ENCODE measurements at regions not wholly inside any gene's neighbourhood (a gene's known extent, or its start where the extent isn't known, plus 50 kb on each side); places are given as distances from the start of the nearest gene placed in this dataset.
"Not testable (repeated sequence)": the region's sequence is repeated elsewhere in the genome, so short reads cannot be mapped to it uniquely, and the experiment has no call there.

- not testable (repeated sequence) for DNase-seq (ENCODE audit: low read depth)
Measured at GRCh38 chr17:43345515-43345914, 53.3 kb upstream of the ARL4D start.

DNA sequence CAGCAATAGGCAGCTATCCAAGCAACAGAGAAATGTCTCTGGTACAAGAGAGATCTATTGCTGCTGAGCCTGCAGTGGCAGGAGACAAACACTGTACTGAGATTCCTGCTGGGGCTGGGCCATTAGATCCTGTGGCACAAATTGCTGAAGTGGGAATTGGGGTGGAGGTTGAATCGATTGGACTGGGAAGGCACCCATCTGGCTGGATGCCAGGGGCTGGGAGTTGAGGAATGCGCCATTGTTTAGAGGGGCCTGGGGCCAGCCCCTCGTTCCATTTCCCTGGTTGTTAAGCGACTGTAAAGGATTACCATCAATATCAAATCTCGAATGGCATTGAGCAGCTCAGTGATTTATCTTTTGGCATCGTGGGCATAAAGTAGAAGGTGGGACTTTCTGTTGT lies 54.1 kb upstream of the ARL4D start:
- no peak for DNase-seq (ENCODE audit: low read depth)

DNA sequence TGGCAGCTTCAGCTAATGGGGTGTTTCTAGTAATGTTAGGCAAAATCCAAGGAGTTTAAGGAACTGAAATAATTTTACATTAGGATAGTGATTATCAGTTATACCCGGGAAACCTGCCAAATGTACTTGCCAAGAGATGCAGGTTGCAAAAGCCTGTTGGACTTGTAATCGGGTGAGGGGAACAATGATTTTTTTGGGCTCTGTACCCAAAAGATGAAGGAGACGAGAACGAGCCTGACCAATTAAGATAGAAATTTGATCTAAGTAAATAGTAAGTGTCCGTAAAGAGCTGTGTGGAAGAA lies 56.3 kb upstream of the ARL4D start:
- no peak for DNase-seq (ENCODE audit: low read depth)

DNA sequence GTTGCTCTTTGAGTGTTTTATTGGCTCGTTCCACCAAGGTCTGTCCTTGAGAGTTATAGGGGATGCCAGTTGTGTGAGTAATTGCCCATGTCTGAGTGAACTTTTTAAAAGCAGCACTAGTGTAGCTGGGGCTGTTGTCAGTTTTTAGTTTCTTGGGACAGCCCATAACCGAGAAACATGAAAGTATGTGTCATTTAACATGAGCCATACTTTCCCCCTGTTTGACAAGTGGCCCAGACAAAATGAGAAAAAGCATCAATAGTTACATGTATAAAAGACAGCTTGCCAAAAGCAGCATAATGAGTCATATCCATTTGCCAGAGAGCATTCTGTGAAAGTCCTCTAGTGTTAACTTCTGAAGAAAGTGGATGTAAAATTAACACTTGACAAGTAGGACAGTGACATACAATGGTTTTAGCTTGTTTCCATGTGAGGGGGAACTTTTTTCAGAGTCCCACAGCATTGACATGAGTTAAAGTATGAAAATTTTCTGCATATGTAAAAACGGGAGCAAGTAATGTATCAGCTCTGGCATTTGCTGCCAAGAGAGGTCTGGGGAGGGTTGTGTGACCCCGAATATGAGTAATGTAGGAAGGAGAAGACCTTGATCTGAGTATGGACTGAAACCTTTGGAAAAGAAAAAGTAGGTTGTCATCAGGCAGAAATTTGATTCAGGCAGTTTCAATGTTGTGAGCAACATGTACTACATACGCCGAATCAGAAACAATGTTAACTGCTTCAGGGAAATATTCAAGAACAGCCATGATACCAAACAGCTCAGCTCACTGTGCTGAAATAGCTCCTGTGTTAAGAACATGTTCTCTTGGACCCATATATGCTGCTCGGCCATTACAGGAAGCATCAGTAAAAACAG lies 56.8 kb upstream of the ARL4D start:
- no peak for DNase-seq (ENCODE audit: low read depth)

GRCh38 chr17:43338886-43339516 lies 59.8 kb upstream of the ARL4D start:
- peak; percentile 34 for DNase-seq (ENCODE audit: low read depth)

DNA sequence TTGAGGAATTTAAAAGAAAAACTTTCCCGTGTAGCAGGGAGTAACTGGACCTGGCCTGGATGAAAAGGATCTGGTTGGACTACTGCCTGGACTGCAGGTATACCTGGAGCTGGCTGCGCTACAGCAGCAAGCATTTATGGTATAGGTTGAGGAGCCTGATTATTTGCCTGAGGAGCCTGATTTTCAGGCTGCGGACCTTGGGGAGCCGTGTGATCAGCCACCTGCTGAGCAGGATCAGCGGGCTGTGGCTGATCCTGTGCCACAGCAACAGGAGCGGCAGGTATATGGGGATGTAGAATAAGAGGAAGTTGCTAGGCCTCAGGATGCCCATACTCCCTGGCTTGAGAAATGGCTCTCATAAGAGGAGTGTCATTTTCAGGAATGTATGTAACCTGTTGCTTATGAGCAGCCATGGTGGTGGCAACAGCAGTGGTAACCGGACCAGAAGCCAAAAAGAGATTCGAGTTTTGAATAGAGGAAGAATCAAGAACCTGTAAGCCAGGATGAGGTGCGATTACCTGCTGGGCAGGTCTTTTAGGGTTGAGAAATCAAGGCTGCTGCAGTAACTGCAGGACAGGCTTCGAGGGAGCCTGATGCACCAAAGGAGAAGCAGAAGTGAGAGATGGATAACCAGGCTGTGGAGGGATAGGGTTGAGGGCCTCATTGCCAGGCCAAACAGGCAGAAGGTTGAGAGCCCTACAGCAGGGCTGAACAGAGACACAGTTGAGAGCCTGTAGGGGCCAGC lies 60.9 kb upstream of the ARL4D start:
- no peak for DNase-seq (ENCODE audit: low read depth)

DNA sequence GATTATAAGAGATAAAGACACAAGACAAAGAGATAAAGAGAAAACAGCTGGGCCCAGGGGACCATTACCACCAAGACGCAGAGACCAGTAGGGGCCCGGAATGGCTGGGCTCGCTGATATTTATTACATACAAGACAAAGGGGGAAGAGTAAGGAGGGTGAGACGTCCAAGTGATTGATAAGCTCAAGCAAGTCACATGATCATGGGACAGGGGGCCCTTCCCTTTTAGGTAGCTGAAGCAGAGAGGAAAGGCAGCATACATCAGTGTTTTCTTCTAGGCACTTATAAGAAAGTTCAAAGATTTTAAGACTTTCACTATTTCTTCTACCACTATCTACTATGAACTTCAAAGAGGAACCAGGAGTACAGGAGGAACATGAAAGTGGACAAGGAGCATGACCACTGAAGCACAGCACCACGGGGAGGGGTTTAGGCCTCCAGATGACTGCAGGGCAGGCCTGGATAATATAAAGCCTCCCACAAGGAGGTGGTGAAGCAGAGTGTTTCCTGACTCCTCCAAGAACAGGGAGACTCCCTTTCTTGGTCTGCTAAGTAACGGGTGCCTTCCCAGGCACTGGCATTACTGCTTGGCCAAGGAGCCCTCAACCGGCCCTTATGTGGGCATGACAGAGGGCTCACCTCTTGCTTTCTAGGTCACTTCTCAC lies 63.9 kb upstream of the ARL4D start:
- DNase-seq (ENCODE audit: low read depth) = no peak

DNA sequence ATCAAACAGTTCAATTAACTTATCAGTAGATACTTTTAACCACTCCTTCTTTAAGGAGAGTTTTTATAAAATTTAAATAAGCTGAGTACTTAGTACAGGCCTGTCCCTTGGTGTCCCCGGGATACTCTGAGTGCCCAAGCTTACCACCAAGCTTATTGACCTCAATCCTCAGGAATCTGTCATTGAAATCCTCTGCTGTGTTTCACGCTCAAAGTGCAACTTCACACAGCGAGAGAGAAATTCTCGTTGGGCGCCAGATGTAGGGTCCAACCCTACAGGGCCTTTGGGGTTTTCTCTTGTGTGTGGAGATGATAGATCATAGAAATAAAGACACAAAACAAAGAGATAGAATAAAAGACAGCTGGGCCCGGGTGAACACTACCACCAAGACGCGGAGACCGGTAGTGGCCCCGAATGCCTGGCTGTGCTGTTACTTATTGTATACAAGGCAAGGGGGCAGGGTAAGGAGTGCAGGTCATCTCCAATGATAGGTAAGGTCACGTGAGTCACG lies 65.3 kb upstream of the ARL4D start:
- no peak for DNase-seq (ENCODE audit: low read depth)

DNA sequence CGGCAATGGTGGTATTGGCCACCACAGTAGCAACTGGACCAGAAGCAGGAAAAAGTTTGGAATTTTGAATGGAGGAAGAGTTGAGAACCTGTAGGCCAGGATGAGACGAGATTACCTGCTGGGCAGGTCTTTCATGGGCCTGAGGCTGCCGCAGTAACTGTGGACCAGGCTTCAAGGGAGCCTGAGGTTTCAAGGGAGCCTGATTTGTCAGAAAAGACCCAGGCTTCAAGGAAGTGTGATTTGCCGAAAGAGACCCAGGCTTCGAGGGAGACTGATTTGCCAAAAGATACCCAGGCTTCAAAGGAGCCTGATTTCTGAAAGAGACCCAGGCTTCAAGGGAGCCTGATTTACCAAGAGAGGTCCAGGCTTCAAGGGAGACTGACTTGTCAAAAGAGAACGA lies 66.6 kb upstream of the ARL4D start:
- DNase-seq (ENCODE audit: low read depth) = no peak

- DNase-seq (ENCODE audit: low read depth) = no peak
Measured at GRCh38 chr17:43330876-43331639, 67.7 kb upstream of the ARL4D start.

GRCh38 chr17:43329183-43329582 lies 69.6 kb upstream of the ARL4D start:
- DNase-seq (ENCODE audit: low read depth) = no peak

DNA sequence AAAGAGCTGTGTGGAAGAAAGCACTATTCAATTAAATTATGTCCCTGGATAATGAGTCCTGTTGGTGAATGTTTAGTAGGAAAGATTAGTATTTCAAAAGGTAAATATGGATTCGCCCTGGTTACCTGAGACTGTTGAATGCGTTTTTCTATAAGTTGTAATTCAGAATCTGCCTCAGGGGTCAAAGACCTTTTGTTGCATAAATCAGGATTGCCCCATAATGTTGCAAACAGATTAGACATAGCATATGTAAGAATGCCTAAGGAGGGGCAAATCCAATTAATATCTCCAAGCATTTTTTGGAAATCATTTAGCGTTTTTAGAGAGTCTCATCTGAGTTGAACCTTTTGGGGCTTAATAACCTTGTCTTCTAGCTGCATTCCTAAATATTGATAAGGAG lies 70.1 kb upstream of the ARL4D start:
- DNase-seq (ENCODE audit: low read depth) = no peak

- DNase-seq (ENCODE audit: low read depth) = no peak
Measured at GRCh38 chr17:43327834-43328420, 70.9 kb upstream of the ARL4D start.

- DNase-seq (ENCODE audit: low read depth) = no peak
Measured at GRCh38 chr17:43327421-43327820, 71.4 kb upstream of the ARL4D start.

- no peak for DNase-seq (ENCODE audit: low read depth)
Measured at GRCh38 chr17:43326490-43327275, 72.1 kb upstream of the ARL4D start.

GRCh38 chr17:43324205-43324893 lies 74.4 kb upstream of the ARL4D start:
- no peak for DNase-seq (ENCODE audit: low read depth)

DNA sequence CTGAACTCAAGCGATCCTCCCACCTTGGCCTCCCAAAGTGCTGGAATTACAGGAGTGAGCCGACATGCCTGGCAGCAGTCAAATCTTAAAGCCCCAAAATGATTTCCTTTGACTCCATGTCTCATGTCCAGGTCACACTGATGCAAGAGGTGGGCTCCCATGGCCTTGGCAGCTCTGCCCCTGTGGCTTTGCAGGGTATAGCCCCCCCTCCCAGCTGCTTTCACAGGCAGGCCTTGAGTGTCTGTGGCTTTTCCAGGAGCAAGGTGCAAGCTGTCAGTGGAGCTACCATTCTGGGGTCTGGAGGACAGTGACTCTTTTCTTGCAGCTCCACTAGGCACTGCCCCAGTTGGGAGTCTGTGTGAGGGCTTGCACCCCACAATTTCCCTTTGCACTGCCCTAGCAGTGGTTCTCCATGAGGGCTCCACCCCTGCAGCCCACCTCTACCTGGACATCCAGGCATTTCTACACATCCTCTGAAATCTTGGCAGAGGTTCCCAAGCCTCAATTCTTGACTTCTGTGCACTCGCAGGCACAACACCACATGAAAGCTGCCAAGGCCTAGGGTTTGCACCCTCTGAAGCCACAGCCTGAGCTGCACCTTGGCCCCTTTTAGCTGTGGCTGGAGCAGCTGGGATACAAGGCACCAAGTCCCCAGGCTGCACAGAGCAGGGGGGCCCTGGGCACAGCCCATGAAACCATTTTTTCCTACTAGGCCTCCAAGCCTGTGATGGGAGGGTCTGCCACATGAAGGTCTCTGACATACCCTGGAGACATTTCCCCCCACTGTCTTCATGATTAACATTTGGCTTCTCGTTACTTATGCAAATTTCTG lies 79.3 kb upstream of the ARL4D start:
- no peak for DNase-seq (ENCODE audit: low read depth)

GRCh38 chr17:43316522-43317142 lies 82.2 kb upstream of the ARL4D start:
- DNase-seq (ENCODE audit: low read depth) = no peak
